HG02798 (cell line): ENCODE measurements at regions not wholly inside any gene's neighbourhood (a gene's known extent, or its start where the extent isn't known, plus 50 kb on each side); places are given as distances from the start of the nearest gene placed in this dataset.
A peak's percentile ranks its signal among the peaks of the same experiment; 100 is the strongest.

Experiments used
- ATAC-seq: cut with Tn5 transposase; IDR thresholded peaks from one replicate; pipeline ENCODE4 v1.9.1; 2021; ENCODE audit warnings: mild to moderate bottlenecking; ENCODE audit not compliant: unreplicated experiment, poor library complexity

GRCh38 chr17:55829995-55830612, 79.3 kb downstream of the PCTP start:
- ATAC-seq = no peak

DNA sequence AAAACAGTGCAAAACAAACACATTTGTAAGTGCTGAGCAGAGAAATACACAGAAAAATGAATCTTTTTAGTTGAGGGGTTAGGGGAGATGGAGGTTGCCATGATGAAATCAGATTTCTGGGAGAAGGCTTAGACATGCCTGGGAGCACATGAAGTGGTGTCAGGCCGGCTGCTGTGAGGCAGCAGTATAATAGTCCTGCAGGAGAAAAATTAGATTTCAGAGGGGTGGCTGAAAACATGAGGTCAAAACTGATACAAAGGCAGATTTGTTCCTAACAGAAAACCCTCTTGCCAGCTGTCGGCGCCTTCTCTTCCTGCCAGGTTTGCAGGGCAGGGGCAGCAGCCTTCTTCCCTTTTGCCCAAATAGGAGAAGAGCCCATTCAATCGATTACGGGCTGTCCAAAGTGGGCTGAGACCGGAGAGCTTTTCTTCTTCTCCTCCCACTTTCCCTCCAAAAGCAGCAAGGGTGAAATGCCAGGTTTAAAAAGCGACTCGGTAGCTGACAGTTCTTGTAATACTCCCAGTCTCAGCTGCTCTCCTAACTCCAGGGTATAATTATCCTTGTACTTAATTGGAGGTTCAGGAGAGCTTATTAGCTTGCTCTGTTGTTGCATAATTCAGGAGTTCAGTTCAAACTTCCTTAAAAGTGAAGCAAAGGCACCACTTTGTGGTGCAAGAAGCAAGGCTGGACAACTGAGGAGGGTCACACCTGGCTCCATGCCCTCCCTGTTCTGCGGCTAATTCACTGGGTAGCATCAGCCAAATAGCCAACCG, 80.0 kb downstream of the PCTP start:
- ATAC-seq = no peak

DNA sequence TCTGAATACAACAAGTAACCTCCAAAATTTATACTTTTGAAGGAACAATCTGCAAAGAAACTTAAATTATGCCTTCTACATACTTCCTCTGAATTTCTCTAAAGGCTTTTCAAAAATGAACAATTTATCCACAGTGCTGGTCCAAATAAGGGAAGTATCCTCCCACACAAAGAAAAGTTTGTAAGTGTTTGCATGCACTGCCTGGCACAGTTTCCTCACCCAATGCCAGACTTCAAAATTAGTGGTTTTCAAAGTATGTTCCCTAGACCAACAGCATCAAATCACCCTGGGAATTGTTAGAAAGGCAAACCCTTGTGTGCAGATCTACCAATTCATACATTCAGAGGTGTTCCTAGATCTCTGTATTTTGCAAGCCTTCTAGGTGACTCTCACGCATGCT, 82.5 kb downstream of the PCTP start:
- ATAC-seq = no peak

DNA sequence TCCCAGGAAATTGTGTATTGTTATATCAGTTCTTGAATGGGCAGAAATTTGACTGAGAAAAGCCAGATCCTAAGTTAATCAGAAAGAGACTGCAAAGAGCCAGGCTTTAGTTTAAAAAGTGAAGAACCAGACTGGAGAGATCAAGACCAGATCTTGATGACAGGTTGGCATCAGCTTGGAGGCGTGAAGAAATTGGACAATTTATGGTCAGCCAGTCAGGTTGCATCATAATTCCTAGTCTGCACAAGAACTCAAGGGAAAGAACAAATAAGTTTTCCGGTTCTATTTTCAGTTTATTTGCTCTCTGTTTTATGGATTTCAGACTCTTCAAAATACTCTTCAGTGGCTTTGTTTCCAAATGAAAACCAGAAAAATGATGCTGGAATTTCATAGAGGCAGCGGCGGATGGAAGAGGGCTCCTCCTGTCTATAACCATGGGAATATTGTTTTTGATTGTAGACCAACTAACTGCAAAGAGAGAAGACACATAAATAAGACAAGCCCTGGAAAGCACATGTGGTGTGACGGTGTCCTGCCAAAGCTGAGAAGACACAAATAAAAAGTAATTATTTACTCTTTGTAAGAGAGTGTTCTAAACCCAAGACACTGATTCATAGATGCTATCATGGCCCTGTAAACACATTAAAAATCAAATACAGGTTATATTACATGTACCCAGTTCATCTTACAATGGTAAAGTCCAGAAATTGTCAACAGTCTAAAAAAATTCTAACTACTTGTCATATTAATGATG, 91.7 kb downstream of the PCTP start:
- ATAC-seq = no peak

GRCh38 chr17:55843785-55844184, 92.9 kb downstream of the PCTP start:
- ATAC-seq = no peak

DNA sequence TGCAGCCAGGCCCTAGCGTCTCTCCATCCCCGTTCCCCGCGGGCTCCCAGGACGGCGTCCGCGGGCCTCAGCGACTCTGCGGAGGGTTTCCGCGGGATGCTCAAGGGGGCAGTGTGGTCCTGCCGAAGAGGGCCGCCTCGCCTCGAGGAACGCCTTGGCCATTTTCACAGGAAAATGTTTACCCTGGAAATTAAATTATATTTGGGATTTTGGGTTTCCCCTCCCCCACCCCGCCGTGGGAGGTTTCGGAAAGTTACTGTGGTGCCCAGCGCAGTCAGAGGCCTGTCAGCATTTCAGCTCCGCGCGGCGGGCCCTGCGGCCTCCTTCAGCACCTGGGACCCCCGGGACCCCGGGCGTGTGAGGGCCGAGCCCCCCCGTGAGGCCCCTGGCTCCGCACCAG, 94.5 kb downstream of the PCTP start:
- peak; percentile 43 for ATAC-seq

DNA sequence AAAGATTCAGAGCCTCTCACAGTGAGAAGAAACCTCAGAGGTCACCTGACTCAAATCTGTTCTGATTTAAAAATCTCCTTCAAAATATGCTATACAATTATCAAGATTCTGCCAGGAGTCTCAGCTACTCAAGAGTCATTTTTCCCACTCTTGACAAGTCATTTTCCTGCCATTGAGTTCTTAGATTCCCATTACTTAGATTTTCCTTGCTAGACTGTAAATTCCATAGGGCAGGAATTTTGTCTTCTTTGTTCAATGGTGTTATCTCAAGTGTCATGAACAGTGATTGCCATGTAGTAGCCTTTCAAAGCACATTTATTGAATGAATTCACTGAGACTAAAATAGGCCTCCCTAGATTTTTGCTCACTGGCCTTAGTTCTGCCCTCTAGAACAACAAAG, 95.9 kb downstream of the PCTP start:
- no peak for ATAC-seq

- no peak for ATAC-seq
These were observed 101.9 kb downstream of the PCTP start for GRCh38 chr17:55852734-55853133.

DNA sequence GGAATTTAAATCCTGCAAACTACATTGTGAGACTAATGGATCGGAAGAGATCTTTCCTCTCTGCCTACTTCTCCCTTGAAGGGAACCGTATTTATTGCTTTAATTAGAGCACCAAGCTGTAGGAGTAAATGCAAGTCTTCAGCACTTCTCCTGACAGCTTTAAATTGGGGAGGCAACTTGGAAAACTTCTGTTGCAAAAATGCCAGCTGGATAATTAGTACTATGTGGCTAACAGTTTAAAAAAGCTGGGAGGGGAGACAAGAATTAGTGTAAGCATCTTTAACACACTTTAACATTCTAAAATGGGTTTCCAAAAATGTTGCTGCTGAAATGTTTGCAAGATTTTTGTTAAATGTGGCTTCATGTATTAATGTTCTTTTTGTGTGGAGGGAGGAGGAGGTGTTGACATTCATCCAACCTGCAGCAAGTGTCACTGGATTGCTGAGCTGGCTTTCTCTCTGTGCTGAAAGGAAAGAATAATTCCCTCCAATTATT, 108.5 kb downstream of the PCTP start:
- ATAC-seq = no peak

- ATAC-seq = no peak
These were observed 114.4 kb downstream of the PCTP start for GRCh38 chr17:55865072-55865762.

GRCh38 chr17:55870044-55870443, 119.2 kb downstream of the PCTP start:
- no peak for ATAC-seq

DNA sequence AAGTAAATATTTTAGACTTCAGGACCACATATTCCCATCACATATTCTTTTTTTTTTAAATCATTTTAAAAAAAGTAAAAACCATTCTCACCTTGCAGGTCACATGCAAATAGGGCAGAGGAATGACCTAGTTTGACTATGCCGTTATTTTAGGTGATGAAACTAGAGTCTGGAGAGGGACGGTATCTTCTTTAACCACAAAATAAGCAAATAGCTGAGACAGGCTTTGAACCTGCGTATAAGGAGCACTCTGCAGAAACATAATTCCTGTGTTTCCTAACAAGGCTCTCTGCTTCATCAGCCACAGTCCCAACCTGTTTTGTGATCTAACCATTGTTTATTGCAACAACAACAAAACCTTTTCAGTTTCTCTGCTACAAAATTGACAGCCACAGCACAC, 121.5 kb downstream of the PCTP start:
- ATAC-seq = peak; percentile 72

- peak; percentile 56 for ATAC-seq
These were observed 122.3 kb downstream of the PCTP start for GRCh38 chr17:55873017-55873758.

GRCh38 chr17:55883149-55883548, 132.3 kb downstream of the PCTP start:
- ATAC-seq = no peak

GRCh38 chr17:55887531-55887930, 136.7 kb downstream of the PCTP start:
- ATAC-seq = no peak

DNA sequence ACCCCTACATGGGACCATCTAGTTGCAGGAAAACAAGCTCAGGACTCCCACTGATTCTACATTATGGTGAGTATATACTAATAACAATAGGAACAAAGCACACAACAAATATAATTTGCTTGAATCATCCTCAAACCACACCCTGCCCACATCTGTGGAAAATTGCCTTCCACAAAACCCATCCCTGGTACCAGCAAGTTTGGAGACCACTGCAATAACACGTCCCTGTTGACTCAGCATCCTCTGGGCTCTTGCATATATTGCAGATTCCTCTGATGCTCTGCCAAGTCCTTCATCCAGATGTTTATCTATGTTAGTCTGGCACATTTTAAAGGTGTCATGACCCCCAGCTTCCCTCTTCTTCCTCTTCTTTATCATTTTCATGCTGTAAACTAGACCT, 138.4 kb downstream of the PCTP start:
- ATAC-seq = no peak

- no peak for ATAC-seq
These were observed 144.4 kb downstream of the PCTP start for GRCh38 chr17:55895112-55895759.

DNA sequence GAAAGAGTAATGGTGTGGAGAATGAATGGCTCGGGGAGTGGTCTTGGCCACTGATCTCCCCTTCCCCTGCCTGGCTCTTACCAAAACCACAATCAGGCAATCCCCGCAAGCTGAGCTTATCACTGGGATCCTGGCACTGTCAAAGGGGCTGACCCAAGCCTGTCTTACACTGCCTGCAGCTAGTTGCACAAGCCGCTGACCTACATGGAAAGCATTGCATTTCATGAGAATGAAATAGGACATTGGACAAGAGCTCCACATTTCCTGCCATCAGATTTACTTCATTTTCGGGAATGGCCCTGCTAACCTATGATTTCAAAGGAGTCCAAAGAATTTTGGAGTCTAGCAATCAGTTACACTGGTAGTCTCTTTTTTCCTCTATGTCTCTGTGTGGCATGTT, 146.4 kb downstream of the PCTP start:
- no peak for ATAC-seq

GRCh38 chr17:55898195-55898594, 147.3 kb downstream of the PCTP start:
- no peak for ATAC-seq
